AG09319 (cell line): ENCODE measurements at regions not wholly inside any gene's neighbourhood (a gene's known extent, or its start where the extent isn't known, plus 50 kb on each side); places are given as distances from the start of the nearest gene placed in this dataset.

ENCODE experiments used
- DNase-seq: peaks from one replicate; pipeline ENCODE4 v3.0.0-alpha.2; 2010; ENCODE audit warnings: low read depth; ENCODE audit errors: extremely low read depth
- TF ChIP-seq, protein P1 (sequence below): IDR thresholded peaks from 2 replicates; pipeline ENCODE4 v1.5.1; 2011; ENCODE audit warnings: low read depth, mild to moderate bottlenecking, inconsistent platforms, low read length, moderate library complexity

DNA sequence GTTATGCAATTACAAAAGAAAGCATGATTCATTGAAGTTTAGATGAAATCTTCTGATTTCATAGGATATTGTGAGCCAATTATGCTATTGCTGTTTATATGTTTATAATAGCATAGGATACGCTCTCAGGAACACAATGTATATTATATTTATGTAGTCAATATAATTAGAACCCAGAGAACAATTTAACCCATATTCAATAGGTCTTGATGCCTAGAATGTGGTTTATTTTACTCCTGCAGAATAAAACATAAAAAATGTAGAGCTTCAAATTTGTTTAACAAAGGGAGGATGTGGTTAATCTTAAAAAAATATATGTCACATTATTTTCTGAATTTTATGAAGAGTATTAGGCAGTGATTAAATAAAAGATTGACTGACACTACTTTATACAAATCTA lies 380.8 kb upstream of the SPRY2 start:
- TF ChIP-seq, protein P1, sequence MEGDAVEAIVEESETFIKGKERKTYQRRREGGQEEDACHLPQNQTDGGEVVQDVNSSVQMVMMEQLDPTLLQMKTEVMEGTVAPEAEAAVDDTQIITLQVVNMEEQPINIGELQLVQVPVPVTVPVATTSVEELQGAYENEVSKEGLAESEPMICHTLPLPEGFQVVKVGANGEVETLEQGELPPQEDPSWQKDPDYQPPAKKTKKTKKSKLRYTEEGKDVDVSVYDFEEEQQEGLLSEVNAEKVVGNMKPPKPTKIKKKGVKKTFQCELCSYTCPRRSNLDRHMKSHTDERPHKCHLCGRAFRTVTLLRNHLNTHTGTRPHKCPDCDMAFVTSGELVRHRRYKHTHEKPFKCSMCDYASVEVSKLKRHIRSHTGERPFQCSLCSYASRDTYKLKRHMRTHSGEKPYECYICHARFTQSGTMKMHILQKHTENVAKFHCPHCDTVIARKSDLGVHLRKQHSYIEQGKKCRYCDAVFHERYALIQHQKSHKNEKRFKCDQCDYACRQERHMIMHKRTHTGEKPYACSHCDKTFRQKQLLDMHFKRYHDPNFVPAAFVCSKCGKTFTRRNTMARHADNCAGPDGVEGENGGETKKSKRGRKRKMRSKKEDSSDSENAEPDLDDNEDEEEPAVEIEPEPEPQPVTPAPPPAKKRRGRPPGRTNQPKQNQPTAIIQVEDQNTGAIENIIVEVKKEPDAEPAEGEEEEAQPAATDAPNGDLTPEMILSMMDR: no peak
- DNase-seq: no peak

DNA sequence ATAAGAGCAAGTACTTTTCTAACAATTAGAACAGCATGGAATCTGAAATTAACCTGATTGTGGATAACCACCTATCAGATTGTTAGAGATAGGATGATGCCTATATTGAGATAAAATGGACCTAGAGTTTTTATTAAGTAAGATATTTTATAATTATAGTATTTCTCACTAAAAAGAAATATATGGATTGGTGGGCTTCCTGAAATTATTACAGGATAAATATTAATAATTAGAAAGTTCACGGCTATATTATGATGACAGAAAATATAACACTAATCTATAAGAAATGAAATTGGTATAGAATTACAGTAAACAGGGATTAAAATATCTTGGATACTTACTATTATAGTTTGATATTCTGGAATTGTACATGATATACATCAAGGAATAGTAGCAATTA lies 378.0 kb upstream of the SPRY2 start:
- DNase-seq: no peak
- TF ChIP-seq, protein P1: no peak

DNA sequence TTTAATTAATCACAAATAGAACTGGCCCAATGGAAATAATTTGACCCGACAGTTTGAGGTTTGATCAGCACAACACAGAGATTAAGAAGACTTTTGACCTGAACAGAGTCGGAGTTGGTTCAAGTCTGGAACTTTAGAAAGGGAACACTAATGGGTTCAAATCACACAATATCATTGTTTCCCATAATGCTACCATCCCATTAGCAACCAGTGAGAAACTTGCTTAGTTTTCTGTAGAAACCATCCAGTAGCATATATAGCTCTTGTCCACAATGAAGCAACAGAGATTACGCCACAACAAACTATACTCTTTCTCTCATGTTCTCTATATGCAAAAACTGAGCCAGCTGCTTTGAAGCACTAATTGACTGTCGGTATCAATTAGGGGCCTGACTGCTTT lies 376.9 kb upstream of the SPRY2 start:
- no peak for DNase-seq

DNA sequence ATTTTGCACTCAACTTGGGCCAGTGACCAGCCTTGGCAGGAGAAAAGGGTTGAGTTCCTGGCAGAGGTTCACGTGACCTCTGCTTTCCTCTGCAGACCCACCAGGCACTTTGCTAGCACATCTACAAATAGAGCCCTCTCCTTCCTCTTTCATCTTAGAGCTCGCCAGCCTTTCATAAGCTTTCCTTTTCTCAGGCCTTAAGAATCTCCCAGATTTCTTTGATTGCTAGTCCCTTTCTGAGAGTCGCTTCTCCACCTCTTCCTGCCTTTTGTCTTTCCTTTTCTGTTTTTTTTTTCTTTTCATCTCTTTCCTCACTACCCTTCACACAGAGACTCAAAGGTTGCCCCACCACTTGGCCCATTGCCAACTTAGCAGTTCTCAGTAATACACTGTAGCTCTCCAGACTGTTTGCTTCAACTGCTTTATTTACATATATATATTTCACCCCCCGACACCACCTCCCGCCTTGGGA lies 375.7 kb upstream of the SPRY2 start:
- TF ChIP-seq, protein P1: no peak
- no peak for DNase-seq

More for the DNA sequence above, 376.9 kb upstream of the SPRY2 start:
- TF ChIP-seq, protein P1: no peak

DNA sequence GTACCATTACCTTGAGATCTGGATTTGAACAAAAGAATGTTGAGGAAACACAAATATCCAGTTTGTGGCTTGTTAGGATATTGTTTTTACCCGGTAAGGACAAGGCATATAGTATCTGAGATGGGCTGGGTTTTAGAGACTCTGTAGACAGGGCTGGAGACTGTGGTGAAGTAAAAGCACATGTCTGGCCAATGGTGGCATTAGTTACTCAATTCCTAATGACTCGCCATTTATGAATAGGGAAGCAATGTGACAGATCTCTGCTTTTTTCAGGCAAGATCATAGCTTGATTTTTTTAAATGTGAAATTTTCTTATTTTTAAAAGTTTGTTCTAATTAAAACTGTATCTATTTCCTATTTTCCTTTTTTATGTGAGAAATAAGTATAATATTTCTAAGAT lies 371.1 kb upstream of the SPRY2 start:
- TF ChIP-seq, protein P1: no peak
- no peak for DNase-seq

DNA sequence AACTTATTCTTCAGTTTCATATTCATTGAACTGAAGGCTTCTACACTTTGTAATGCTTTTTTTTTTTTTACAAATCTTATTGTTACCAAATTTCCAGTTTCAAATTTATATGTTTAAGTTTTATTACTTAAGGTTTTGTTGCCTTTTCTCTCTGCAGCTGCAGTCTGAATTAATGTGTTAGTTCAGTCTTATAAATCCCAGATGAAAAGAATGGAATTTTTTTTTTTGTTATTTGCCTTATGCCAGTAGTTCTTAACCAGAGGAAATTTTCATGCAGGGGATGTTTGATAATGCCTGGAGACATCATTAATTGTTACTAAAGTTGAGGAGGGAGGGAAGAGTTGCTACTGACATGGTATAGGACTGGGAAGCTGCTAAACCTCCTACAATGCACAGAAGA lies 367.9 kb upstream of the SPRY2 start:
- no peak for DNase-seq
- TF ChIP-seq, protein P1: no peak

DNA sequence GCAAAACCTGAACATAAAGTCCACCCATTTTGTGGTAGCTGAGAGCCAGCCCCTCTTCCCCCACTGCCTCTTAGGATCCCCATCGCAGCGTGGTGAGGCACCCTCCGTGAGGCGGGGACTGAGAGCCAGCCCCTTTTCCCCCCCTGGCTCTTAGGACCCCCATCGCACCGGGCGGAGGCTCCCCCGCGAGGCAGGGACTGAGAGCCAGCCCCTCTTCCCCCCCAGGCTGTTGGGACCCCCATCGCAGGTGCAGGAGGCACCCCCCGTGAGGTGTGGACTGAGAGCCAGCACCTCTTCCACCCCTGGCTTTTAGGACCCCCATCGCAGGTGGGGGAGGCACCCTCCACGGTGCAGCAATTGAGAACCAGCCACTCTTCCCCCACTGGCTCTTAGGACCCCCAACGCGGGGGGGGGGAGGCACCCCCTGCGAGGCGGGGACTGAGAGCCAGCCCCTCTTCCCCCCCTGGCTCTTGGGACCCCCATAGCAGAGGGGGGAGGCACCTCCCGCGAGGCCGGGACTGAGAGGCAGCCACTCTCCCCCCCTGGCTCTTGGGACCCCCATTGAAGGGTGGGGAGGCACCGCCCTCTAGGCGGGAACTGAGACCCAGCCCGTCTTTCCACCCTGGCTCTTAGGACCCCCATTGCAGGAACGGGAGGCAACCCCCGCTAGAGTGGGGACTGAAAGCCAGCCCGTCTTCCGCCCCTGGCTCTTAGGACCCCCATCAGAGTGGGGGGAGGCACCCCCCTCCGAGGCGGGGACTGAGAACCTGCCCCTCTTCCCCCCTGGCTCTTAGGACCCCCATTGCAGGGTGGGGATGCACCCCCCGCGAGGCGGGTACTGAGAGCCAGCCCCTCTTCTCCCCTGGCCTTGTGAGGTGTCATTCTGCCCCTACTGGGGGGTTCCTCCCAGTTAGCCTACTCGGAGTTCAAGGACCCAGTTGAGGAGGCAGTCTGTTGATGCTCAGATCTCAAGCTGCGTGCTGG lies 366.4 kb upstream of the SPRY2 start:
- DNase-seq: no peak
- TF ChIP-seq, protein P1: no peak
